GM12878 (cell line): ENCODE measurements at regions not wholly inside any gene's neighbourhood (a gene's known extent, or its start where the extent isn't known, plus 50 kb on each side); places are given as distances from the start of the nearest gene placed in this dataset.

ENCODE experiments used
- ATAC-seq: fragments of 200-7000 bp; cut with Tn5 transposase; 3 replicates; pipeline ENCODE4 v1.9.1; 2020; ENCODE audit warnings: mild to moderate bottlenecking, moderate library complexity
- BruUV-seq: library from RNA; stranded (reverse); fragments of 400-500 nt; replicated peaks from 2 replicates; lab custom pipeline; 2021; lab: Mats Ljungman, UMichigan
- CTCF ChIA-PET: fragments of 300-600 bp; sonication (Branson Sonifier 250); formaldehyde crosslinking; extraction: SDS; loops from one replicate; lab custom pipeline; 2021; ENCODE audit warnings: inconsistent platforms; lab: Yijun Ruan, JAX
- POLR2A ChIA-PET: fragments of 350-600 bp; formaldehyde crosslinking; extraction: SDS; loops from one replicate; lab custom pipeline; 2021; ENCODE audit warnings: inconsistent platforms; lab: Charles Lee
- RAD21 ChIA-PET: fragments of 300-600 bp; sonication (Branson Sonifier 250); formaldehyde crosslinking; loops from one replicate; lab custom pipeline; 2023; ENCODE audit warnings: antibody characterized with exemption; ENCODE audit not compliant: unreplicated experiment; lab: Charles Lee
- SMC1A ChIA-PET: fragments of 300-600 bp; sonication (Branson Sonifier 250); formaldehyde crosslinking; loops from one replicate; lab custom pipeline; 2023; ENCODE audit not compliant: unreplicated experiment, uncharacterized antibody; lab: Charles Lee
- DNase-seq: peaks from one replicate; pipeline ENCODE4 v3.0.0-alpha.2; 2011; ENCODE audit warnings: low read depth, low spot score
- FAIRE-seq: peaks from 3 replicates; lab custom pipeline; 2011; peaks lifted over from hg19 to GRCh38; lab: Jason Lieb, UNC
- H2AFZ ChIP-seq: 2 replicates; pipeline ENCODE4 v1.6.0; 2011; ENCODE audit warnings: low read depth, low read length, control low read depth; ENCODE audit not compliant: control insufficient read depth
- H3K27ac ChIP-seq: 2 replicates; pipeline ENCODE4 v1.5.1; 2011; ENCODE audit warnings: control low read depth; ENCODE audit not compliant: control insufficient read depth, insufficient read depth
- H3K27me3 ChIP-seq, 2 experiments: replicated peaks in 1 of 2; 2 replicates each; pipeline versions ENCODE4 v1.6.0 to v1.6.1; 2011; ENCODE audit warnings: low read length in 1 of 2; ENCODE audit not compliant: control insufficient read depth in 2 of 2, insufficient read depth in 2 of 2
- H3K36me3 ChIP-seq, 2 experiments: 2 replicates each; pipeline ENCODE4 v1.5.1; 2011; ENCODE audit warnings: low read length in 1 of 2; ENCODE audit not compliant: control insufficient read depth in 2 of 2, insufficient read depth in 2 of 2
- H3K4me1 ChIP-seq: 2 replicates; pipeline ENCODE4 v1.6.1; 2011; ENCODE audit warnings: mild to moderate bottlenecking, low read length, moderate library complexity, mixed read lengths; ENCODE audit not compliant: control insufficient read depth, insufficient read depth
- H3K4me2 ChIP-seq: 2 replicates; pipeline ENCODE4 v1.6.0; 2011; ENCODE audit warnings: control low read depth; ENCODE audit not compliant: control insufficient read depth, insufficient read depth
- H3K4me3 ChIP-seq: fragments of 200-600 bp; sonication (generic); 2 replicates; pipeline ENCODE4 v1.5.1; 2016
- H3K79me2 ChIP-seq: 2 replicates; pipeline ENCODE4 v1.6.0; 2011; ENCODE audit warnings: low read length; ENCODE audit not compliant: control insufficient read depth, insufficient read depth
- H3K9ac ChIP-seq: 2 replicates; pipeline ENCODE4 v1.8.0; 2011; ENCODE audit warnings: low read length, control low read depth, mixed read lengths; ENCODE audit not compliant: control insufficient read depth, insufficient read depth
- H3K9me3 ChIP-seq: replicated peaks from 3 replicates; pipeline ENCODE4 v1.5.1; 2011; ENCODE audit warnings: mild to moderate bottlenecking, low read length; ENCODE audit not compliant: control insufficient read depth, insufficient read depth
- H4K20me1 ChIP-seq: 2 replicates; pipeline ENCODE4 v1.6.0; 2011; ENCODE audit not compliant: control insufficient read depth, insufficient read depth
- CBX3 ChIP-seq: fragments of 200-600 bp; sonication (generic); IDR thresholded peaks from 2 replicates; pipeline ENCODE4 v1.6.1; 2016; ENCODE audit warnings: low read depth, borderline replicate concordance
- CHD1 ChIP-seq: IDR thresholded peaks from 2 replicates; pipeline ENCODE4 v1.6.1; 2012; ENCODE audit warnings: low read depth, low read length, improper control_type of control experiment
- CHD2 ChIP-seq: IDR thresholded peaks from 2 replicates; pipeline ENCODE4 v1.6.1; 2011; ENCODE audit warnings: low read depth, low read length, improper control_type of control experiment, borderline replicate concordance
- DPF2 ChIP-seq: fragments of 450-650 bp; IDR thresholded peaks from 2 replicates; pipeline ENCODE4 v1.6.1; 2017; ENCODE audit warnings: mild to moderate bottlenecking
- MXI1 ChIP-seq: fragments of 150-350 bp; IDR thresholded peaks from 2 replicates; pipeline ENCODE4 v1.6.1; 2011; ENCODE audit warnings: low read depth, mild to moderate bottlenecking, inconsistent platforms, low read length, improper control_type of control experiment
- NBN ChIP-seq: fragments of 450-650 bp; IDR thresholded peaks from 2 replicates; pipeline ENCODE4 v1.6.1; 2016
- NR2F1 ChIP-seq: fragments of 450-650 bp; conservative IDR thresholded peaks from 2 replicates; pipeline ENCODE4 v1.6.1; 2017; ENCODE audit warnings: mild to moderate bottlenecking
- ZSCAN29 ChIP-seq: fragments of 450-650 bp; IDR thresholded peaks from 2 replicates; pipeline ENCODE4 v1.6.1; 2017; ENCODE audit warnings: mild to moderate bottlenecking, moderate library complexity
- WGBS: methylation state at CpG from one replicate; pipeline ENCODE4 v1.1.6; 2016; ENCODE audit warnings: low lambda C conversion rate; ENCODE audit not compliant: insufficient replicate concordance, insufficient coverage; ENCODE audit errors: missing lambda C conversion rate; 5-methylcytosine and 5-hydroxymethylcytosine counted together
- in situ Hi-C: fragments of 300-500 bp; cut with MboI; formaldehyde crosslinking; loops from 9 replicates; pipeline ENCODE4 v1.14.3; 2018; ENCODE audit warnings: mixed read lengths
- intact Hi-C: fragments of 100-400 bp; cut with micrococcal nuclease; formaldehyde crosslinking; loops from one replicate; pipeline ENCODE4 v1.14.2; 2022; ENCODE audit not compliant: unreplicated experiment
- TF ChIP-seq, protein P1 (sequence below): fragments of 450-650 bp; IDR thresholded peaks from 2 replicates; pipeline ENCODE4 v1.6.1; 2017; ENCODE audit warnings: mild to moderate bottlenecking, moderate library complexity
- TF ChIP-seq, protein P2 (sequence below): fragments of 450-650 bp; formaldehyde crosslinking; IDR thresholded peaks from 2 replicates; pipeline ENCODE4 v1.4.0; 2020; ENCODE audit warnings: mild to moderate bottlenecking, moderate library complexity
- TF ChIP-seq, protein P3 (sequence below): IDR thresholded peaks from 2 replicates; pipeline ENCODE4 v1.6.1; 2011; ENCODE audit warnings: borderline replicate concordance, low read depth, mild to moderate bottlenecking, moderate library complexity, low read length; ENCODE audit not compliant: insufficient read depth, poor library complexity, severe bottlenecking
- TF ChIP-seq, protein P4 (sequence below): IDR thresholded peaks from 2 replicates; pipeline ENCODE4 v1.6.1; 2011; ENCODE audit warnings: low read depth, low read length, improper control_type of control experiment, borderline replicate concordance

DNA sequence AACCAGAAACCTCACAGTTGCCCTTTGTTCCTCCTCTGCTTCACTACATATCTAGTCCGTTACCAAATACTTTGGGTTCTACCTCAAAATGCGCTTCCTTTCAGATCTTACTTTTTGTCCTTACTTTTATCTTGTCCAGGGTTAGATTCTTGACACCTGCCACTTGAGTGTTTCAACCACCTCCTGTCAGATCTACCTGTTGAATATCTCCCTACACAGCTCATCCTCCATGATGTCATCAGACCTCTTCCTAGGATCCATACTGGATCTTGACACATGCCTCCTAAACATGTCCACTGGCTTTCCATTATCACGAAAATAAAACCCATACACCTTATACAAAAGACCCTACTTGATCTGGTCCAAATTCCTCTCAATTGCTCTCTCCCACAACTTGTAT lies 125.2 kb upstream of the SLC24A2 start (continued):
- TF ChIP-seq, protein P1, sequence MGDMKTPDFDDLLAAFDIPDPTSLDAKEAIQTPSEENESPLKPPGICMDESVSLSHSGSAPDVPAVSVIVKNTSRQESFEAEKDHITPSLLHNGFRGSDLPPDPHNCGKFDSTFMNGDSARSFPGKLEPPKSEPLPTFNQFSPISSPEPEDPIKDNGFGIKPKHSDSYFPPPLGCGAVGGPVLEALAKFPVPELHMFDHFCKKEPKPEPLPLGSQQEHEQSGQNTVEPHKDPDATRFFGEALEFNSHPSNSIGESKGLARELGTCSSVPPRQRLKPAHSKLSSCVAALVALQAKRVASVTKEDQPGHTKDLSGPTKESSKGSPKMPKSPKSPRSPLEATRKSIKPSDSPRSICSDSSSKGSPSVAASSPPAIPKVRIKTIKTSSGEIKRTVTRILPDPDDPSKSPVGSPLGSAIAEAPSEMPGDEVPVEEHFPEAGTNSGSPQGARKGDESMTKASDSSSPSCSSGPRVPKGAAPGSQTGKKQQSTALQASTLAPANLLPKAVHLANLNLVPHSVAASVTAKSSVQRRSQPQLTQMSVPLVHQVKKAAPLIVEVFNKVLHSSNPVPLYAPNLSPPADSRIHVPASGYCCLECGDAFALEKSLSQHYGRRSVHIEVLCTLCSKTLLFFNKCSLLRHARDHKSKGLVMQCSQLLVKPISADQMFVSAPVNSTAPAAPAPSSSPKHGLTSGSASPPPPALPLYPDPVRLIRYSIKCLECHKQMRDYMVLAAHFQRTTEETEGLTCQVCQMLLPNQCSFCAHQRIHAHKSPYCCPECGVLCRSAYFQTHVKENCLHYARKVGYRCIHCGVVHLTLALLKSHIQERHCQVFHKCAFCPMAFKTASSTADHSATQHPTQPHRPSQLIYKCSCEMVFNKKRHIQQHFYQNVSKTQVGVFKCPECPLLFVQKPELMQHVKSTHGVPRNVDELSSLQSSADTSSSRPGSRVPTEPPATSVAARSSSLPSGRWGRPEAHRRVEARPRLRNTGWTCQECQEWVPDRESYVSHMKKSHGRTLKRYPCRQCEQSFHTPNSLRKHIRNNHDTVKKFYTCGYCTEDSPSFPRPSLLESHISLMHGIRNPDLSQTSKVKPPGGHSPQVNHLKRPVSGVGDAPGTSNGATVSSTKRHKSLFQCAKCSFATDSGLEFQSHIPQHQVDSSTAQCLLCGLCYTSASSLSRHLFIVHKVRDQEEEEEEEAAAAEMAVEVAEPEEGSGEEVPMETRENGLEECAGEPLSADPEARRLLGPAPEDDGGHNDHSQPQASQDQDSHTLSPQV: no peak
- TF ChIP-seq MXI1: no peak
- TF ChIP-seq, protein P2, sequence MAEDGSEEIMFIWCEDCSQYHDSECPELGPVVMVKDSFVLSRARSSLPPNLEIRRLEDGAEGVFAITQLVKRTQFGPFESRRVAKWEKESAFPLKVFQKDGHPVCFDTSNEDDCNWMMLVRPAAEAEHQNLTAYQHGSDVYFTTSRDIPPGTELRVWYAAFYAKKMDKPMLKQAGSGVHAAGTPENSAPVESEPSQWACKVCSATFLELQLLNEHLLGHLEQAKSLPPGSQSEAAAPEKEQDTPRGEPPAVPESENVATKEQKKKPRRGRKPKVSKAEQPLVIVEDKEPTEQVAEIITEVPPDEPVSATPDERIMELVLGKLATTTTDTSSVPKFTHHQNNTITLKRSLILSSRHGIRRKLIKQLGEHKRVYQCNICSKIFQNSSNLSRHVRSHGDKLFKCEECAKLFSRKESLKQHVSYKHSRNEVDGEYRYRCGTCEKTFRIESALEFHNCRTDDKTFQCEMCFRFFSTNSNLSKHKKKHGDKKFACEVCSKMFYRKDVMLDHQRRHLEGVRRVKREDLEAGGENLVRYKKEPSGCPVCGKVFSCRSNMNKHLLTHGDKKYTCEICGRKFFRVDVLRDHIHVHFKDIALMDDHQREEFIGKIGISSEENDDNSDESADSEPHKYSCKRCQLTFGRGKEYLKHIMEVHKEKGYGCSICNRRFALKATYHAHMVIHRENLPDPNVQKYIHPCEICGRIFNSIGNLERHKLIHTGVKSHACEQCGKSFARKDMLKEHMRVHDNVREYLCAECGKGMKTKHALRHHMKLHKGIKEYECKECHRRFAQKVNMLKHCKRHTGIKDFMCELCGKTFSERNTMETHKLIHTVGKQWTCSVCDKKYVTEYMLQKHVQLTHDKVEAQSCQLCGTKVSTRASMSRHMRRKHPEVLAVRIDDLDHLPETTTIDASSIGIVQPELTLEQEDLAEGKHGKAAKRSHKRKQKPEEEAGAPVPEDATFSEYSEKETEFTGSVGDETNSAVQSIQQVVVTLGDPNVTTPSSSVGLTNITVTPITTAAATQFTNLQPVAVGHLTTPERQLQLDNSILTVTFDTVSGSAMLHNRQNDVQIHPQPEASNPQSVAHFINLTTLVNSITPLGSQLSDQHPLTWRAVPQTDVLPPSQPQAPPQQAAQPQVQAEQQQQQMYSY (CRISPR knock-in tag): no peak

DNA sequence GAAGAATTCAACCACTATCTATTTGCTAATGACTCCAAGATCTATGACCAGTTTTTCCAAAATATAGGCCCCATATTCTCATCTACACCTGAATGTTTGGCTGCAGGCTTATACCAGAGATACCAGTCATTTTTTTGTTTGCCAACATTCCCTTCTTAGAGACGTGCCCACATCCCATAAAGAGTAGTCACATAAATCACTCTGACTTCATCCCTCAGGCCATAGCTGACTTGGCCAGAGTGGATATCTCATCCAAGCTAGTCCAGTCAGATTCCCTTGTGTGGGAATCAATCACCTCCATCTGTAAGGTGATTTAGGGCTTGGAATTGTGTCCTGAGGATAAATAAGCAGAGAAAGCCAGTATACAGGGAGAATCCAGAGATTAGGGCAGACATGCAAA lies 124.3 kb upstream of the SLC24A2 start:
- Histone ChIP-seq H3K27me3 (no peaks in the 10 kb centered on the region), H3K27ac (no peak overlapping the region), H3K9me3 (no peaks in the 10 kb centered on the region), H3K4me1 (no peaks in the 10 kb centered on the region), H2AFZ (no peak overlapping the region), H4K20me1 (no peaks in the 10 kb centered on the region), H3K4me2 (no peak overlapping the region), H3K36me3 (no peaks in the 10 kb centered on the region), H3K4me3 (no peak overlapping the region), H3K9ac (no peak overlapping the region), H3K79me2 (no peaks in the 10 kb centered on the region)
- RAD21 ChIA-PET: no interaction called here
- SMC1A ChIA-PET: no interaction called here
- ATAC-seq (no peak), FAIRE-seq (no peak), DNase-seq (no peak)
- TF ChIP-seq, protein P3, sequence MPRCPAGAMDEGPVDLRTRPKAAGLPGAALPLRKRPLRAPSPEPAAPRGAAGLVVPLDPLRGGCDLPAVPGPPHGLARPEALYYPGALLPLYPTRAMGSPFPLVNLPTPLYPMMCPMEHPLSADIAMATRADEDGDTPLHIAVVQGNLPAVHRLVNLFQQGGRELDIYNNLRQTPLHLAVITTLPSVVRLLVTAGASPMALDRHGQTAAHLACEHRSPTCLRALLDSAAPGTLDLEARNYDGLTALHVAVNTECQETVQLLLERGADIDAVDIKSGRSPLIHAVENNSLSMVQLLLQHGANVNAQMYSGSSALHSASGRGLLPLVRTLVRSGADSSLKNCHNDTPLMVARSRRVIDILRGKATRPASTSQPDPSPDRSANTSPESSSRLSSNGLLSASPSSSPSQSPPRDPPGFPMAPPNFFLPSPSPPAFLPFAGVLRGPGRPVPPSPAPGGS: no peak
- TF ChIP-seq, protein P4, sequence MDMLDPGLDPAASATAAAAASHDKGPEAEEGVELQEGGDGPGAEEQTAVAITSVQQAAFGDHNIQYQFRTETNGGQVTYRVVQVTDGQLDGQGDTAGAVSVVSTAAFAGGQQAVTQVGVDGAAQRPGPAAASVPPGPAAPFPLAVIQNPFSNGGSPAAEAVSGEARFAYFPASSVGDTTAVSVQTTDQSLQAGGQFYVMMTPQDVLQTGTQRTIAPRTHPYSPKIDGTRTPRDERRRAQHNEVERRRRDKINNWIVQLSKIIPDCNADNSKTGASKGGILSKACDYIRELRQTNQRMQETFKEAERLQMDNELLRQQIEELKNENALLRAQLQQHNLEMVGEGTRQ: no peak
- TF ChIP-seq DPF2 (no peak), CHD2 (no peak), CBX3 (no peak), ZSCAN29 (no peak), CHD1 (no peak), NR2F1 (no peak), NBN (no peak)
- no TSS peak for BruUV-seq
- POLR2A ChIA-PET: no interaction called here
- in situ Hi-C loops (no loop called here), intact Hi-C loops (no loop called here)
- CTCF ChIA-PET: no interaction called here
- 0% methylated on average over 1 of the region's 1 CpG for WGBS
